WTC11 (cell line): ENCODE measurements at regions not wholly inside any gene's neighbourhood (a gene's known extent, or its start where the extent isn't known, plus 50 kb on each side); places are given as distances from the start of the nearest gene placed in this dataset.

Source experiments
- ELF4 ChIP-seq: sonication (generic); formaldehyde crosslinking; IDR thresholded peaks from 2 replicates; pipeline ENCODE4 v1.8.1; 2022; ENCODE audit warnings: low read depth, mild to moderate bottlenecking, moderate library complexity, missing genetic modification reagents
- TF ChIP-seq, protein P1 (sequence below): sonication (generic); formaldehyde crosslinking; IDR thresholded peaks from 2 replicates; pipeline ENCODE4 v1.8.0; 2022; ENCODE audit warnings: mild to moderate bottlenecking, missing genetic modification reagents

- no peak for TF ChIP-seq ELF4 (CRISPR knock-in tag)
- TF ChIP-seq, protein P1, sequence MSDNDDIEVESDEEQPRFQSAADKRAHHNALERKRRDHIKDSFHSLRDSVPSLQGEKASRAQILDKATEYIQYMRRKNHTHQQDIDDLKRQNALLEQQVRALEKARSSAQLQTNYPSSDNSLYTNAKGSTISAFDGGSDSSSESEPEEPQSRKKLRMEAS (CRISPR knock-in tag): no peak
Observed at GRCh38 chr13:22562116-22562515, 618.7 kb upstream of the SGCG start.
